Activated CD4-positive, alpha-beta T cell treated with anti-CD3 and anti-CD28 coated beads, Interleukin-2, amount 50 U/mL, for 16 hours (primary cell): ENCODE measurements at regions not wholly inside any gene's neighbourhood (a gene's known extent, or its start where the extent isn't known, plus 50 kb on each side); places are given as distances from the start of the nearest gene placed in this dataset.
"Not testable (repeated sequence)": the region's sequence is repeated elsewhere in the genome, so short reads cannot be mapped to it uniquely, and the experiment has no call there.

ENCODE experiments used
- DNase-seq: peaks from one replicate; pipeline ENCODE4 v3.0.0-alpha.2; 2020

GRCh38 chr3:94615275-94616065, 552.6 kb downstream of the NSUN3 start:
- DNase-seq: no peak

DNA sequence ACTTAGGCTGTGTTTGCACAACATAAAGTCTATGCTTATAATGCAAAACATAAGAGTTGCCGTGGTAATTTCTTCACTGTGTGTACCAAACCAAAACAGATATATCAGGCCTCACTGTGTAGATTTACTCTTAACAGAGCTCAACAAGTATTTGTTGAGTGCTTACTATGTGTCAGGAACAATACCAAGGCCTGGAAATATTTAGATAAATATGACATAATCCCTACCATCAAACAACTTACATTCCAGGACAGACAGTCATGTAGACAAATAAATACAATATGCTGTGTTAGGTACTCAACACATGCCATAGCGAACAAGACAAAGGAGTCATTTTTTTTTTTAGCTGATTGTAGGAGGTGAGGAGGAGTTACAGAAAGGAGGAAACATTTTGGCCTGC, 554.0 kb downstream of the NSUN3 start:
- DNase-seq: no peak

DNA sequence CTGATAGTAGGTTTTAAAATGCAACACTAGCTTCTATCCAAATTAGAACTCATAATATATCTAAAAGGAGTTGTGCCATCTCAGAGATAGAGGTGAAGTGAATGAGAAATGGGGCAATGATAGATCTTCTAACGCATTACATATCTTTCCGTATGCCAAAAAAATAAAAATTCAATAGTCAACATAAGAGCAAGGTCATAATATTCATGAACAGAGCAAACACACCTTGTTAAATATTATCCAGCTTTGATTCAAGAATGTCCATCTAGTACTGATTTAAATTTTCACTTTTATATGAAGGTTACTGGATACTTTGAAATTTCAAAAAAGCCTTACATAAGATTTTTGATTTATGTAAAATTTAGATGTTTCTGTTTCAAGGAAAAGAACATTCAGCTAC, 554.5 kb downstream of the NSUN3 start:
- no peak for DNase-seq

GRCh38 chr3:94619643-94620042, 556.8 kb downstream of the NSUN3 start:
- no peak for DNase-seq

DNA sequence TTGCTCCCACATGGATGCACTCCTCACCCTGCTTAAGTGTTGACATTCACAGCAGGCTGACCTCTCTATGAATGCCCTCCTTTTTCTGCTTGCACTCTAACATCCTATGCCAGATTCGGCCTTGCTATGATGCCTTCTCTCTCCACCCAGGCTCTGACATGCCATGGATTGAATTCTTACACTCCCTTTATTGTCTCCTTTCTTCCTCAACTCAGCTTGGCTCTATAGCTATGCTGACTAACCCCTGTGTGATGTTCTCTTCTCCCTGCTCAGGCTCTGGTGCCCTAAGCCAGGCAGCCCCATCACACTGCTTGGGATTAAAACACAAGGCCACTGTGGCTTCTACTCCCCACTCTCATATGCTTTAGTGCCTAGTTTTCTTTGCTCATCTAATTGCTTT, 563.7 kb downstream of the NSUN3 start:
- no peak for DNase-seq

GRCh38 chr3:94627689-94628088, 564.8 kb downstream of the NSUN3 start:
- DNase-seq: no peak

DNA sequence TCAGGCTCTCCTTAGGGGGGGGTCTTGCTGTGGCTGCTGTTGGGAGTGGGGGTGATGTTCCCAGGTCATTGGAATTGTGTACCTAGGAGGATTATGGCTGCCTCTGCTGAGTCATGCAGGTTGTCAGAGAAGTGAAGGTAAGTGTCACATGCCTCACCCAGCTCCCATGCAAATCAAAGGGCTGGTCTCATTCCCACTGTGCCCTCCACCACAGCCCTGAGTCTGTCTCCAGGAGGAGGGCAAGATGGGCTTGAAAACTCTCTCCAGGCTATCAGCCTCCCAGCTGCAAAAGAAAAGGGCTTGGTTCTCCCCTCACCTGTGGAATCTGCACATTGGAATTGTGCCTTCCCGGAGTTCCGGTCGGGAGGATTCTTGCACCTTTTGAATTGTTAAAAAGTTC, 580.5 kb downstream of the NSUN3 start:
- DNase-seq: no peak

GRCh38 chr3:94645790-94646189, 582.9 kb downstream of the NSUN3 start:
- DNase-seq: no peak

DNA sequence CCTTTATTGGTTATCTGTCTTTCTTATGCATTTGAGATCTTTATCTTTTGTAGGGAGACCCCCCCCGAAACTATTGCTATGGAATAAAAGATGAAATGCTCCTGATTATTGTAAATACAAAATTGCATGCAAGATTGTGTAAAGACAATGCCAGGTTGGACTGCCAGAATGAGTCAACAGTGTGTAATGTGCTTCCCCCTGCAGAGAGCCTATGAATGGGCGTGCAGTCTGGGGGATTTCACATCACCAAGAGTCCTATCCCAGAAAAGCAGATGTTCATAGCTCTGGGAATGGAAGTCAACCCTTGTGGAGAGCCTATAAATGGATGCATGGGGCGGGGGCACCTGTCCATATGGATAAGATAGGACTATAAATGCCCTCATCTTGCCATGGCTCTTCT, 584.3 kb downstream of the NSUN3 start:
- no peak for DNase-seq

DNA sequence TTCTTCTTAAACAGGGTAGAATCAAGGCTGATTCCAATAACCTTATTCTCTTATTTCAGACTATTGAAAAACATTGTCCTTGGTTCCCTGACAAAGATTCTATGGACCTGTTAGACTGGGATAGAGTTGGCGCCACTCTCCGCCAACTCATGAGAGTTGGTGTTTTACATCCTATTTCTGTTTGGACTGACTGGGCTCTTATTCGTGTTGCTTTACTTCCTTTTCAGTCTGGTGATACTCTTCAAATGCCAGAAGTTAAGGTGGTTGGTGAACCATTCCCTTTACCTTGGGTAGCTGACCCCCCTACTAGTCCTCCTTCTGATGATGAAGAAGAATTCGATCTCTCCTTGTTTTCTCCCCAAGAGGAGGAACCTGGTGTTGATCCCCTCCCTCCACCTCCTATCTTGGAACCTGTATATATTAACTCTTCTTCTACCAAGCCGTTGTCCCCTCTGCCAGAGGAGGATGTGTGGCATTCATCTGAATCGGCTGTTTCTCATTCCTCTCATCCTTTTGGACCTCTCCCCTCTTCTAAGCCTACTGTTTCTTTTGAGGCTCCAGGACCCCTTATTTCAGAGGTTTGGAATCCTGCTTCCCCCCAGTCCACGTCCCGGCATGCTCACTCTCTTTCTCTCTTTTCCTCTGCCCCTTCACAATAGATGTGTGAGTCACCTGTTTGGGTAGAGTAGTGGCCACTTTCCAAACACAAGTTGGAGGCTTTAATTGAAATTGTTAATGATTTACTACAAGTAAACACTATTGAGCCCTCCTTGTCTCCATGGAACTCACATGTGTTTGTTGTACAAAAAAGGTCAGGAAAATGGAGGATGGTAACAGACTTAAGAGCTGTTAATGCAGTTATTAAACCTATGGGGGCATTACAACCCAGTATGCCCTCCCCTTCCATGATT, 585.7 kb downstream of the NSUN3 start:
- not testable (repeated sequence) for DNase-seq

GRCh38 chr3:94654096-94654495, 591.2 kb downstream of the NSUN3 start:
- DNase-seq: no peak

GRCh38 chr3:94665922-94666321, 603.1 kb downstream of the NSUN3 start:
- no peak for DNase-seq

DNA sequence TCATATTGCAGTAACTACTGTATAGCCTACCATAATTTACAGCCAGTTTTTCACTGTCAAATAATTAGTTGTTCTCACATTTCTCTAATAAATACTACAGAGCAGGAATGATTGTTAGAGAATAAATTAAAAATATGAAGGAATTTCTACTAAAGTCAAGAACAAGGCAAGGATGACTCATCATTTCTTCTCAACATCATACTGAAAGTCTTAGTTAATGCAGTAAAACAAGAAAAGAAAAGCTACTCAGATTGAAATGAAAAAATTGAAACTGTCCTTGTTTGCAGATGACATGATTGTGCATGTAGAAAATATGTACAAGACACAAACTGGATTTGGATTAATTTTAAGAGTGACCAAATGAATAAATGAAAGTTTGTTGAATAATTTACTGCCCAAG, 608.2 kb downstream of the NSUN3 start:
- DNase-seq: peak; percentile 3

DNA sequence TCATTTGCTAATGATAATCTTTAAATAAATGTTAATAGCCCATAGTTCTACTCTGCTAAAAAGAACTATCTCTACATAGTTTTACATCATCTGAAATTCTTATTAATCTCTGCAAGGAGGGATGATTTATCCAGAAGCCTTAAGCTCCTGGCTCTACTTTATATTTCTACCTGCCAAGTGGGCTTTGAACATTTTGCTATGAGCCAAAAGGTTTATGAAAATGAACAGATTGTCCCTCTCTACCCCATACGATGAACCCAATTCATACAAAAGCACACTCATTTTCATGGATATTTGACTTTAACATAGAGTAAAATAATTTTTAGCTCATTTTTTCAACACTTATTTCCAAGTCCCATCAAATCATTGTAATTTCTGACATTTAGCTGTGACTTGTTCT, 611.0 kb downstream of the NSUN3 start:
- no peak for DNase-seq

DNA sequence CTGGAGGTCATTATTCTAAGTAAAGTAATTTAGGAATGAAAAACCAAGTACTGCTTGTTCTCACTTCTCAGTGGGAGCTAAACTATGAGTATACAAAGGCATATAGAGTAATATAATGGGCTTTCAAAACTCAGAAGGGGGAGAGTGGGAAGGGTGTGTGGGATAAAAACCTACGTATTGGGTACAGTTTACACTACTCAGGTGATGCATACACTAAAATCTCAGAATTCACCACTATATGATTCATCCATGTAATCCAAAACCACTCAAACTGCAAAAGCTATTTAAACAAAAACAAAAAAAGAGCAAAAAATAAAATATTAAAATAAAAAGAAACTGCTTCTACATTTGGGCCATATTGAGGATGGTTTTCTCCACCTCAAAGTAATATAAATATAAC, 623.3 kb downstream of the NSUN3 start:
- DNase-seq: no peak

DNA sequence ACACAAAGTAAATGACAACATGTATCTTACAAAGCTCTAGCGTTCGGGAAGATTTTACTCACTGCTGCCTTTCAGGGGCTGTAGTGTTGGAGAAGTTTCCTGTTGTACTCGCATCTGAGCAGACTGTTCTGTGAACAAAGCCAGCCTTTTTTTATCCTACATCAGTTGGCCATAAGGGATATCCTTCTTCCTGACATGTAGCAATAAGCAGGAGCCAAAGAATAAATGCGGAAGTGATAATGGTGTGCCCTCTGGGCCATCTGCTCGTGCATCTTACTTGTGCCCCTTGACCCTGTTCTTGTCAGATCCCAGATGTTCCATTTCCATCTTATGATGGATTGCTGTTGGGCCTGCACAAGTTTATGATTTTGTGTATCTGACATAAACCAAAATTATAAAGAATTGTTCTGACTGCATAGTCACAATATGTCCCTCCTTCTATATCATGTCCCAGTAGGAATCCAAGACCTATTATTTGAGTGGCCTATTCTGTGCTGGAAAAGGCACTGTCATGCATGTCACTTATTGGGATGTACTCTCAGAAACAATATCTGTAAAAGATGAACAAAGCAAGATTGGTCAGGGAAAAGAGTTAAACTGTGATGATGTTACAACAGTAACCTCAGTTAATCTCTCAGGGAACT, 631.3 kb downstream of the NSUN3 start:
- DNase-seq: no peak

GRCh38 chr3:94694894-94695293, 632.0 kb downstream of the NSUN3 start:
- DNase-seq: no peak

- no peak for DNase-seq
Observed at GRCh38 chr3:94704467-94704866, 641.6 kb downstream of the NSUN3 start.

- no peak for DNase-seq
Observed at GRCh38 chr3:94709249-94709902, 646.5 kb downstream of the NSUN3 start.

DNA sequence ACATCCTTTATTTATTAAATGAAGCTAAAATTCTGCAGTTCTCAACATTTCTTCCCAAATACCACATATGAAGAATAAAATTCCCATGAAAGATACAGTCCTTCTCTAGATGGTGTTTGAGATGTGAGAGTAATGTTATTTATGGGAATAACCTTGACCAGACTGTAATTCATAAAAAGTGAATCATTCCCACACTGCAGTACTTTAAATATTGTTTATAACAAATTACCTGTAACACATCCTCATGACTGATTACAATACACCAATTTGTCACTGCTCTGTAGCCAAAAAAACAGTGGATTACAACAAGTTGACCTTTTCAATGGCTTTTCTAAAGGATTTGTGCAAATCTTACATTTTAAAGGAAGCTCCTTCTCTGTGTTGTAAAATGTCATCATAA, 651.3 kb downstream of the NSUN3 start:
- DNase-seq: no peak

DNA sequence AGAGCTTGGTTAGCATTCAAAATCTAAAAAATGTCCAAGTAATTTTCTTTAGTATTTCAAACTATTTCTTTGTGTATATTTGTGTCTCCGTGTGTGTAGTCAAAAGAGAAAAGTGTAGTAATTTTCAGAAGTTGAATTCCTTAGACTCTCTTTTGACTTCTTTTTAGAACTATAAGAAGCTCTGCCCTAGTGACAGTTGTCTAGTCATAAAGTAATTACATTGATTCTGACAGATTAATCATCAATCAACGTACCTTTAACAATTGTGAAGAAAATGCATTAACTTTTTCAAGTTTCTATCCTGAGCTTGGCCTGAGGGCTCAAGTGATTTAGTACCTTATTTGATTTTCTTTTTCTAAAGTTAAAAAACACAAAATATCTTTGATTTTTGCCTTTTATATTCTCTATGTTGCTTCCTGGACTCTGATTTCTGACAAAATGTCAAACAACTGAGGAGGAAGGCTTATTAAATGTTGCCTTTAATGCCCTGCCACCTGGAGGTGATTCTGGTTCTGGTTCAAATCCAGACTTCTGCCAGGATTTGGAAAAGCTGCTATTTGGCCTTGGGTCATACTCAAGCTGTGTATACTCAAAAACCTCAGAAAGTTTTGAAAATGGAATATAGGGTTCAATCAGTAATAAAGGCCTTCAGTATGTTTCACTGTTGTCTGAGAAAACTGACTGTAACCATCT, 653.6 kb downstream of the NSUN3 start:
- no peak for DNase-seq

GRCh38 chr3:94734206-94734605, 671.3 kb downstream of the NSUN3 start:
- no peak for DNase-seq

DNA sequence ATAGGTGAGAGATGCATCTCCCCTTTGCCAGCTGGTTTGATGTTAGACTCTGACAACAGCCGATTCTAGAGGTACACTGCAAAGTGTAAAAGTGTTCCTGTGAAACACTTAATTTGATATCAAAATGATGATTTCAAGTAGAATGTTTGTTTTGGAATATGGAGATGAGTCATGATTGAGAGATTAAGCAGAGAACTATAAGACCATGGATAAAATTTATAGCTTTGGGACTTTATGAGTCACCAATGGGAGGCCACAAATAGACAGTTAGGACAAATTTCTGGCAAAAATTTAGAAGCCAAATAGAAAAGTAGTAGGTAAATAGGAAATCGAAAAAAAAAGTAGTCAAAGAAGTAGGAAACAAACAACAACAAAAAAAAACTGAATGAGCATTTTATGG, 672.5 kb downstream of the NSUN3 start:
- no peak for DNase-seq
